ENCODE measurements at regions not wholly inside any gene's neighbourhood (a gene's known extent, or its start where the extent isn't known, plus 50 kb on each side); places are given as distances from the start of the nearest gene placed in this dataset.

DNA sequence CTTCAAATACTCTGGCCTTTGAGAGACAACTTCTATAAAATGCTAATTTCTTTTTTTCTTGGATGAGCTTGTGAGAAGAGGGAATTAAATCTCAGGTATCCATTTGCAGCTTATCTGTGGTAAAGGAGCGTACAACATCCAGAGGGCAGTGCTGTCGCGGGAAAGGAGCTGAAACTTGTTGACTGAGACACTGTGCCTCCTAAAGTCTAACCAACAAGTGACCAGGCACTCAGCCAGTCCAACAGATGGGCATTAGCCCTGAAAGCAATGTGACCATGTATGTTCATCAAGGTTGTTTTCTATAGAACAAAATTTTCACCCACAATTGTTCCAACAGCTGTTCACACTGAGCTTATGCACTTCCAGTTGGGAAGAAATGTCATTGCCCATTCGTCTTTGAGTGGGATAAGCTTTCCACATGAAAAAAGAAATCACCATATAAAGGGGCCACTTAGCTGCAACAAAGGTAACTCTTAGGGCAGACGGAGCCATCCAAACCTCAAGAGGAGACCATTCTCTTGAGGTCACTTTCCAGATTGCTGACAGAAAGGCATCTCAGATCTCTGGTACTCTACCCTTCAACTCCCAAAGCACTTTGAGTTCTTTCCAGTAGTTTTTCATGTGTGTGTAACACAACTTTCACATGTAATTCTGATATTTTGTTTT lies 244.8 kb upstream of the NEIL3 start:
- Histone ChIP-seq H3K4me3 (no peak overlapping the region), H3K4me1 (no peaks in the 10 kb centered on the region), H3K27me3 (no peaks in the 10 kb centered on the region), H3K36me3 (no peaks in the 10 kb centered on the region), H3K9me3 (no peaks in the 10 kb centered on the region), H3K9ac (no peak overlapping the region), H4K20me1 (no peaks in the 10 kb centered on the region), H3K27ac (no peak overlapping the region), H3K4me2 (no peak overlapping the region)
- TF ChIP-seq Cebpa-rat (IDR thresholded peaks at IDR 0.05) = no peak

DNA sequence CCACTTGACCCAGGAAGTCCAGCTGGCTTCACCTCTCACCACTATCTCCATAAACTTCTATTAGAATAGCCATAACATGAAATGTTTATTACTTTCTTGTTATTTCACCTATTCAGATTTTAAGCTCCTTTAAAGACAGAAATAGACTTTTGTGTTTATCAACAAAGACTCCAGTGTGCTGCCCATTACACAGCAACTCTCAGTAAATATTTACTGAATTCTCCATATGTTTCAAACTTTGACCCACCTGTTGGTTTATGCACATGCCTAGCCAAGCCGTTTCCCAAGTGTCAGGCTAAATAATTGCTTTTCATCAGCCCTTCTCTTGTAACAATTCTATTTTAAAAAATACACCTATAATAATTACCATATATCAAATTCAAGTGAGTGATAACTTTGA lies 242.9 kb upstream of the NEIL3 start:
- no peaks in the 10 kb centered on the region for H4K20me1 ChIP-seq
- H3K36me3 ChIP-seq = no peaks in the 10 kb centered on the region
- H3K9me3 ChIP-seq = no peaks in the 10 kb centered on the region
- no peak overlapping the region for H3K4me2 ChIP-seq
- TF ChIP-seq Cebpa-rat (IDR thresholded peaks at IDR 0.05) = no peak
- H3K27ac ChIP-seq = no peak overlapping the region
- no peak overlapping the region for H3K4me3 ChIP-seq
- H3K9ac ChIP-seq = no peak overlapping the region
- H3K27me3 ChIP-seq = no peaks in the 10 kb centered on the region
- no peaks in the 10 kb centered on the region for H3K4me1 ChIP-seq

DNA sequence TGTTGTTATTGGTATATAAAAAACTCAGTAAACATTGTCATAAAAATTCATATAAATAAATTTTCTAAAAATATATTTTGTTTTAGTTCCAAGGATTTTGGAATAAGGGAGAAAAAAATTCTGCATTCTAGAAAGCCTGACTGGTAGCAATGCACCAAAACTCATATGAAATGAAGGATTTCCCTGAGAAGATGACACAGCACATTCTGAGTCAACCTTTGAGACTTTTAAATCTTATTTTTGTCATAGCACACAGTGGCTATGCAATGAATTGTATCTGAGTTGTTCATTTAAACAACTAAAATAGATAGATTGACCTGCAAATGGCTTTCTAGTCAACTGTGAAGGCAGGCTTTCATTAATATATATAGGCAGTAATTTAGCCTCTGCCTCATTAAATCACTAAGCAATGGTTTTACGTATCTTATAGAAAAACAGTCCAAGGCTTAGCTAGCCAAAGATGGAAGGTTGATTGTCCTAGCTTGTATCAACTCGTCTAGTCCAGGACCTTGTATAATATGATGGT lies 239.1 kb upstream of the NEIL3 start:
- H3K4me3 ChIP-seq = no peak overlapping the region
- no peak overlapping the region for H3K27ac ChIP-seq
- H3K9me3 ChIP-seq = no peaks in the 10 kb centered on the region
- no peak for TF ChIP-seq Cebpa-rat (IDR thresholded peaks at IDR 0.05)
- H4K20me1 ChIP-seq = no peaks in the 10 kb centered on the region
- no peaks in the 10 kb centered on the region for H3K36me3 ChIP-seq
- no peak overlapping the region for H3K4me2 ChIP-seq
- no peak overlapping the region for H3K9ac ChIP-seq
- no peaks in the 10 kb centered on the region for H3K4me1 ChIP-seq
- H3K27me3 ChIP-seq = no peaks in the 10 kb centered on the region

DNA sequence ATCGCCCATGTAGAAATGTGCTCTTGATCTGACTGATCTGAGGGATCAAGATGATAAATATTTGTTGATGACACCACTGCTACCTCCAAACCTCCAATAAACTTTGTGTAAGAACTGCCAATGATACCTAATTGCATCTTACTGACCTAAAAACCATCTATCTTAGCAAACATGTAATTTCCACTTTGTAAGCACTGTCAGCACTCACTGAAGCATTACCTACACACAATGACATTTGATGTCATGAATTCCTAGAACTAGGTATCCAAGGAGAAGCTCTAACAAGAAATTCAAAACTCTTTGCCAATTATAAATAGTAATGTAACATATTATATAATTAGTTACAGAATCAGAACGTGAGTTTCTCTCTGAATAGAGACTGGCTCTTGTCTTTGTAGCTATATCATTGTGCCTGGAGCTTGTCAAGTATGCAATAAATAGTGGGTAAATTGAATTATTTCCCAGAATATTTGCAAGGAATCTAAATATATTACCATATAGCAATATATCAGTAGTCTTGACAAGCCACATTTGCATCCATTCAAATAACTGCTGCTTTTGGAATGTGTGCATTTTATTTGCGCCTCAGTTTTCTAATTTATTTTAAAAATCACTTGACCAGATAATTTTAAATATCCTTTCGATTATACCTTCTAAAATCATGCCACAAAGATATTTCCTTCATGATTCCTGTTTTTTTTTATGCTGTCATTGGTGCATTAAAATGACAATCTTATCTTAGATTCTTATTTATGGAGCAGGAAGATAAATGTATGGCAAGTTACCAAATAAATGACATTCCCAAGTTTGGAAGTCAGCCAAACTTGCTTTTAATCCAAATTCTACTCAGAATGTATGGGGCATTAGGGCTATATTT lies 232.3 kb upstream of the NEIL3 start:
- Histone ChIP-seq H3K27ac (no peak overlapping the region), H4K20me1 (no peaks in the 10 kb centered on the region), H3K9me3 (no peaks in the 10 kb centered on the region), H3K4me2 (no peak overlapping the region), H3K36me3 (no peaks in the 10 kb centered on the region), H3K4me1 (no peaks in the 10 kb centered on the region), H3K4me3 (no peak overlapping the region), H3K27me3 (no peaks in the 10 kb centered on the region), H3K9ac (no peak overlapping the region)
- no peak for TF ChIP-seq Cebpa-rat (IDR thresholded peaks at IDR 0.05)

DNA sequence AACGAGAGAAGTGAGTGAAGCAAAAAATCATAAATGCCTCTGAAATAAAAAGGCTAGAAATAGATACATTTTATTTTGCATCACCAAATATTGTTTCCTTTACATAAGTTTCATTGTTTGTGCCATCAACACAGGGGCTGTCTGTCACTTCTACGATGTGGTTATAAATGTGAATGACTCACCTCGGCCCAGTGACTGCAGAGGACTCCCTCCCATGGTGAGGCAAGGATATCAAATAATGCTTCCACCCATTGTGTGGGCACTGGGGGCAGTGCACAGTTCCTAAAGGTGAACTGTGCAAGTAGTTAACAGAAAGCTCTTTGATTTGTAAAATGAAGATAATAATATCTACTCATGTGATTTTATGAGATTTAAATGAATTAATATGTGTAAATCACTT lies 230.3 kb upstream of the NEIL3 start:
- Histone ChIP-seq H3K9ac (no peak overlapping the region), H3K36me3 (no peaks in the 10 kb centered on the region)
- TF ChIP-seq Cebpa-rat (IDR thresholded peaks at IDR 0.05) = no peak

DNA sequence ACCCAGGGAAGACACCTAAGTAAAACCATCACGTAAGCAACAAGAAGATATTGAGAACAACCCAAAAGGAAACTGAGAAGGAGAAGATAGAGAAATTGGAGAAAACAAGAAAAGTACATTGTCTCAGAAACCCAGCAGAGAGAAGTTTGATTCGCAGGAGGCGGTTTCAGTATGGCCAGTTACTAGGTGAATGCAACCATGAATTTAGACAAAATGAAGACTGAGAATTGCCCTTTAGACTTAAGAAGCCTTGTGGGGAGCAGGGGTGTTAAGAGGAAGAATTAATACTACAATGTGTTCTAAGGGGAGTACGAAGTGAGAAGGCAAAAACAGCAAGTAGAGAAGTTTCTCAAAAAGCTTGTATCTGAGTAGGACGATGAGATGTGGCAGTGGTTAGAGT lies 229.3 kb upstream of the NEIL3 start:
- H4K20me1 ChIP-seq = no peaks in the 10 kb centered on the region
- no peak overlapping the region for H3K27ac ChIP-seq
- H3K9me3 ChIP-seq = no peaks in the 10 kb centered on the region
- no peaks in the 10 kb centered on the region for H3K27me3 ChIP-seq
- no peak overlapping the region for H3K4me3 ChIP-seq
- H3K4me1 ChIP-seq = no peaks in the 10 kb centered on the region
- H3K9ac ChIP-seq = no peak overlapping the region
- TF ChIP-seq Cebpa-rat (IDR thresholded peaks at IDR 0.05) = no peak
- H3K36me3 ChIP-seq = no peaks in the 10 kb centered on the region
- H3K4me2 ChIP-seq = no peak overlapping the region

More for the DNA sequence above, 230.3 kb upstream of the NEIL3 start:
- no peak overlapping the region for H3K27ac ChIP-seq
- no peaks in the 10 kb centered on the region for H4K20me1 ChIP-seq
- H3K9me3 ChIP-seq = no peaks in the 10 kb centered on the region
- no peaks in the 10 kb centered on the region for H3K27me3 ChIP-seq
- H3K4me1 ChIP-seq = no peaks in the 10 kb centered on the region
- no peak overlapping the region for H3K4me3 ChIP-seq
- no peak overlapping the region for H3K4me2 ChIP-seq

DNA sequence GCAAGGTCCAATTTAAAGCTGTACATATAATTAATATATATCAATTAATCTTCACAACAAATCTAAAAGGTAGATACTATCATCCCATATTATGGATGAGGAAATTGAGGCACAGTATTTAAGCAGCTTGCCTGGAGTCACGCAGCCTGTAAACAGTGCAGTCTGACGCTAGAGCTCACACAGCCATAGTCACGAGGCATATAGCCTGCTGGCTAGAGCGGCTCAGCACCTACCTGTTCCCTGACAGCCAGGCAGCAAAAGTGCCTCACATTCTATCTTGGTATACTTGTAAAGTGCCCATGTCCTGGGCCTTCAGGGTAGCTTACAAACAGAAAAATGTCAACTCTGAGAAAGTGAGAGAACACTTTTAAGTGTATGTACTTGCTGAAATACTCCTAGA lies 222.6 kb upstream of the NEIL3 start:
- Histone ChIP-seq H3K36me3 (no peaks in the 10 kb centered on the region), H3K9me3 (no peaks in the 10 kb centered on the region), H4K20me1 (no peaks in the 10 kb centered on the region), H3K4me2 (no peak overlapping the region), H3K27me3 (no peaks in the 10 kb centered on the region), H3K9ac (no peak overlapping the region), H3K4me1 (no peaks in the 10 kb centered on the region), H3K4me3 (no peak overlapping the region), H3K27ac (no peak overlapping the region)
- no peak for TF ChIP-seq Cebpa-rat (IDR thresholded peaks at IDR 0.05)

DNA sequence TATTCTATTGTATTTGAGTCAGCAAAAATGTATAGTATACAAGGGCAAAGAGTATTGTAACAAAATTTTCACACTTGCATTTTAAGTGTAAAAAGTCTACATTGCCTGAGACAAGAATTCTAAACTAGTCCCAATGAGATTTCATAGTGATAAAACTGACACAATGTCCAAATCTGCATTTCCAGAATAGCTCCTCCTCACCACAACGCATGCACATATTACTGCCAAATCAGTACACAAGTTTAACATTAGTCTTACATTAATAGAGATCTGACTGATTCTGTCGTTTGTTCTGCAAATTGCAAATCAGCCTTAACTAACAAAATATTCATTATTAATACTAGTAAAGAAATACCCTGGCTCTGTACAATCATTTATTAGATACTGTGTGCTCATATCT lies 222.2 kb upstream of the NEIL3 start:
- H3K9ac ChIP-seq = no peak overlapping the region
- no peak overlapping the region for H3K4me3 ChIP-seq
- TF ChIP-seq Cebpa-rat (IDR thresholded peaks at IDR 0.05) = no peak
- no peaks in the 10 kb centered on the region for H3K27me3 ChIP-seq
- no peaks in the 10 kb centered on the region for H3K36me3 ChIP-seq
- H3K27ac ChIP-seq = no peak overlapping the region
- no peaks in the 10 kb centered on the region for H4K20me1 ChIP-seq
- no peak overlapping the region for H3K4me2 ChIP-seq
- H3K4me1 ChIP-seq = no peaks in the 10 kb centered on the region
- no peaks in the 10 kb centered on the region for H3K9me3 ChIP-seq

DNA sequence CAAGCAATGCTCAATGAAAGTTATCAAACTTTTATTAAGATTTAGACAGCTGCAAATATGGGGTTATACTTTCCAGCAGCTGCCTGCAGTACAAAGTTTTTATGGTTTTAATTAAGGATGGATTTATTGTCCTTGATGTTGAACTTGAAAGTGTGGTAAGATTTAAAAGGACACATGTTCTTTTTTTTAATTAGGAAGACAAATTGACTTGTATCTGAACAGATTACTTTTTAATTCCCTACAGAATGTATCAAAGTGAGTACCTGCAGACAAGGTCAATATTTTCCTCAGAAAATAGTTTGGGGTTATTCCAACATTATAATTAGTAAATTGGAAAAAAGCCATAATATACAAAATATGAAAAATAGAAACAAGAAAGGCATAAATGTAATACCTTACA lies 218.2 kb upstream of the NEIL3 start:
- H3K9ac ChIP-seq = no peak overlapping the region
- TF ChIP-seq Cebpa-rat (IDR thresholded peaks at IDR 0.05) = no peak
- H3K4me3 ChIP-seq = no peak overlapping the region
- no peak overlapping the region for H3K4me2 ChIP-seq
- H3K36me3 ChIP-seq = no peaks in the 10 kb centered on the region
- no peaks in the 10 kb centered on the region for H3K27me3 ChIP-seq
- no peaks in the 10 kb centered on the region for H3K4me1 ChIP-seq
- H3K27ac ChIP-seq = no peak overlapping the region
- no peaks in the 10 kb centered on the region for H3K9me3 ChIP-seq
- no peaks in the 10 kb centered on the region for H4K20me1 ChIP-seq

DNA sequence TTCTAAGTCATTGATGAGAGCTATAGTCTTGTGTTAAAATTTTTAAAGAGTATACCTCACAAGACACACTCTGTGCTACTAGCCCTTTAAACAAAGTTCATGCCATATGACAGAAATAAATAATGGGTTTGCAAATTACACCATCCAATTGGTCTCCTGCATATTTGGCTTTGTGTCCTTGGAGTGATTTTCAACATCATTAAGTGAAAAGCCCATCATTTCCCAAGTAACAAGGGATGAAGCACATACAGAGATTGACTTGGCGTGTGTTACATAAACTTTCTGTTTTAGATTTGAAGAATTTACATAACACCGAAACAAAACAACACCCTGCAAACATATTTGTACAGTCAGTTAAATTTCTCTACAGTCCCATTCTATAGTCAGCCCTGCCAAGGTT lies 216.9 kb upstream of the NEIL3 start:
- H3K4me1 ChIP-seq = no peaks in the 10 kb centered on the region
- TF ChIP-seq Cebpa-rat (IDR thresholded peaks at IDR 0.05) = no peak
- no peak overlapping the region for H3K4me2 ChIP-seq
- no peaks in the 10 kb centered on the region for H3K27me3 ChIP-seq
- no peaks in the 10 kb centered on the region for H3K9me3 ChIP-seq
- no peak overlapping the region for H3K9ac ChIP-seq
- H4K20me1 ChIP-seq = no peaks in the 10 kb centered on the region
- no peaks in the 10 kb centered on the region for H3K36me3 ChIP-seq
- H3K4me3 ChIP-seq = no peak overlapping the region
- H3K27ac ChIP-seq = no peak overlapping the region
